ENCODE measurements at regions not wholly inside any gene's neighbourhood (a gene's known extent, or its start where the extent isn't known, plus 50 kb on each side); places are given as distances from the start of the nearest gene placed in this dataset.

DNA sequence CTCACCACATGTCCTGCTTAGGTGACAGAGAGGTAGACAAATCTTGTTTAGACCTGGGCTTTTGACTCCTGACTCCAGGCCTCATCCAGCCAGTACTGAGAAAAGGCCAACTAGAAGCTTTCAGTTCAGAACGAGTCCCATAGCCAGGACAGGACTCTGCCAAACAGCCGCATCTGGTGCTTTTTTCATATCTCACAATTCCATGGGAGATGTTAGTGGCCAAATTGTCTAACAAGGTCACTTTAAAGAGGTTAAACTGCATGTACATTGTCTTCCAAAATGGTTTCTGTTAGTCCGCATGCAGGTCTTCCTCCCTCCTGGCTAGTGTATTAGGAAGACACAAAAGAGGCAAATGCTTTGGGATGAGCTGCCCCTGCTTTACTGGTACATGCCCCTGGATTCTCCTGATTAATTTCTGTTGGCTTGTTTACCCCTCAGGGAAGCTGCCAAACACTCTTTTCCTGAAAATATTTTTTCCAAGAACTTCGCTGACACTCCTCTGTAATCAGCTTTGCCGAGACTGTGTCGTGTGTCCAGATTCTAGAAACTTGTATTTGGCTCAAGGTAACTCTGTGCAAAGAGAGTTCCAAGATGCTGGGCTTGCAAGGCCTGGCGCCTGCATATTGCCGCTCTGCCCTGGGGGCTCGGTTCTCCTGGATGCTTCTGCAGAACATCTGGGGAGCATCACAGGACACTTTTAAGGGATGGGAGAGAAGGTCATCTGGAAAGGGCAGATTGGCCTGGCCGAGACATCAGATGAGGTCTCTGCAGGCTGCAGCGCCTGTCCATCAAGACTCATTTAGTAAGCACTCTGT lies 209.2 kb upstream of the APCDD1 start:
- TF ChIP-seq, protein P1, sequence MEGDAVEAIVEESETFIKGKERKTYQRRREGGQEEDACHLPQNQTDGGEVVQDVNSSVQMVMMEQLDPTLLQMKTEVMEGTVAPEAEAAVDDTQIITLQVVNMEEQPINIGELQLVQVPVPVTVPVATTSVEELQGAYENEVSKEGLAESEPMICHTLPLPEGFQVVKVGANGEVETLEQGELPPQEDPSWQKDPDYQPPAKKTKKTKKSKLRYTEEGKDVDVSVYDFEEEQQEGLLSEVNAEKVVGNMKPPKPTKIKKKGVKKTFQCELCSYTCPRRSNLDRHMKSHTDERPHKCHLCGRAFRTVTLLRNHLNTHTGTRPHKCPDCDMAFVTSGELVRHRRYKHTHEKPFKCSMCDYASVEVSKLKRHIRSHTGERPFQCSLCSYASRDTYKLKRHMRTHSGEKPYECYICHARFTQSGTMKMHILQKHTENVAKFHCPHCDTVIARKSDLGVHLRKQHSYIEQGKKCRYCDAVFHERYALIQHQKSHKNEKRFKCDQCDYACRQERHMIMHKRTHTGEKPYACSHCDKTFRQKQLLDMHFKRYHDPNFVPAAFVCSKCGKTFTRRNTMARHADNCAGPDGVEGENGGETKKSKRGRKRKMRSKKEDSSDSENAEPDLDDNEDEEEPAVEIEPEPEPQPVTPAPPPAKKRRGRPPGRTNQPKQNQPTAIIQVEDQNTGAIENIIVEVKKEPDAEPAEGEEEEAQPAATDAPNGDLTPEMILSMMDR (IDR thresholded peaks at IDR 0.05; ENCODE audit: insufficient read depth, low read depth, low read length): no peak
- no peak for TF ChIP-seq EZH2 (IDR thresholded peaks at IDR 0.05; ENCODE audit: insufficient read depth, low read length)

Measured in astrocyte (in vitro differentiated cells and primary cell).